ENCODE measurements at regions not wholly inside any gene's neighbourhood (a gene's known extent, or its start where the extent isn't known, plus 50 kb on each side); places are given as distances from the start of the nearest gene placed in this dataset.
A peak's percentile ranks its signal among the peaks of the same experiment; 100 is the strongest.

DNA sequence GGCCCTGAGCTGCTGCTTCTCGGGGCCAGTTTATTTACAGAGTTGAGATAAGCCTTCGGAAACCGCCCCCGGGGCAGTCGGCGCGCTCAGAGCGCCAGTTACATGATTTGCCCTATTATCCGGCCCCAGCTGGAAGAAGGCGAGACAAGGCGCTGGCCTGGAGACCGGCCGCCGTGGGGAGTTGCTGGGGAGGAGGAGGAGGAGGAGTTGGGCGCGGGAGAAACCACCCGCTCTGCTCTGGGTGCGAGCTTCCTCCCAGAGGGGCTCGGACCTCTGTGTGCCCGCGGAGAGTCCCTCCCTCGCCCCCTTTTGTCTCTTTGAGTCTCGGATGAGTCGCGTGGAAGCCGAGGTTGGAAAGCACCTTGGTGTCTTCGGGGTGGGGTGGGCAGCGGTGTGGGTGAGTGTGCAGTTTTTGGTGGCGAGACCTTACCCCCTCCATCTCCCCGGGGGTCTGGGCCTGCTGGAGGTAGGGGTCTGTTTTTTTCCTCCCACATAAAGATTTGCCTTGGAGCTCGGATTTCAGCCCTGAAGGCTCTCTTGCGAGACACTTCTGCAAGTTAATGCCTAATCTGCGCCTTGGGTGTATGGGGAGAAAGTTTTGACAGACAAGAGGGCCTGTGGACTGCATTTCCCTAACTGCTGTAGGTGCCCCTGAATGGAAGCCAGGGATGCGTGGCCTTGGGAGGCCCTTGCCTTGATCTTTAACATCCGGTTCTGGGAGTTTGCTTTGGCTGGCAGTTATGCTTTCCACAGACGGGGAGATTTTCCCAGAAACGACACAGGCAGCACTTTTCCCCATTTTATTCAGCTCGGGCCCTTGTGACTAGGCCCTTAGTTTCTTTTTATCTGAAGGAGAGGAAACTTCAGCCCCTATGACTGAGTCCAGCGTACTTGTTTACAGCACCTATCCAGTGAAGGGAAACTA lies 80.0 kb downstream of the NDUFS5 start:
- peak overlapping the region; percentile 32 to 94 (median 72) for H3K4me3 ChIP-seq
- peak overlapping the region; percentile 58 to 98 (median 94) for H3K27ac ChIP-seq
- H3K9me3 ChIP-seq (replicated peaks in 1 of 3): no peaks in the 10 kb centered on the region
- TF ChIP-seq, protein P1, sequence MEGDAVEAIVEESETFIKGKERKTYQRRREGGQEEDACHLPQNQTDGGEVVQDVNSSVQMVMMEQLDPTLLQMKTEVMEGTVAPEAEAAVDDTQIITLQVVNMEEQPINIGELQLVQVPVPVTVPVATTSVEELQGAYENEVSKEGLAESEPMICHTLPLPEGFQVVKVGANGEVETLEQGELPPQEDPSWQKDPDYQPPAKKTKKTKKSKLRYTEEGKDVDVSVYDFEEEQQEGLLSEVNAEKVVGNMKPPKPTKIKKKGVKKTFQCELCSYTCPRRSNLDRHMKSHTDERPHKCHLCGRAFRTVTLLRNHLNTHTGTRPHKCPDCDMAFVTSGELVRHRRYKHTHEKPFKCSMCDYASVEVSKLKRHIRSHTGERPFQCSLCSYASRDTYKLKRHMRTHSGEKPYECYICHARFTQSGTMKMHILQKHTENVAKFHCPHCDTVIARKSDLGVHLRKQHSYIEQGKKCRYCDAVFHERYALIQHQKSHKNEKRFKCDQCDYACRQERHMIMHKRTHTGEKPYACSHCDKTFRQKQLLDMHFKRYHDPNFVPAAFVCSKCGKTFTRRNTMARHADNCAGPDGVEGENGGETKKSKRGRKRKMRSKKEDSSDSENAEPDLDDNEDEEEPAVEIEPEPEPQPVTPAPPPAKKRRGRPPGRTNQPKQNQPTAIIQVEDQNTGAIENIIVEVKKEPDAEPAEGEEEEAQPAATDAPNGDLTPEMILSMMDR (IDR thresholded peaks at IDR 0.05): no peak
- peak in 1 of 2 donors; percentile 48 for TF ChIP-seq POLR2A (IDR thresholded peaks at IDR 0.05)
- H3K27me3 ChIP-seq: no peaks in the 10 kb centered on the region
- peak; percentile 65 to 83 (median 76) for DNase-seq
- intact Hi-C loops (cut with DNase I): loop anchor here (5.0 to 10.0 kb wide), 3 partner anchors 69 to 149 kb away; no protein-coding TSS in a partner anchor
- H3K36me3 ChIP-seq (replicated peaks in 1 of 2): no peaks in the 10 kb centered on the region
- peaks cover 53 to 72% of the 10 kb centered on the region in 2 donors for H3K4me1 ChIP-seq (replicated peaks in 1 of 2)
- WGBS, 4 donors: 0 to 2% (median 1%) methylated on average over 17 to 39 of the region's 39 CpGs

- peaks cover 53 to 73% of the 10 kb centered on the region in 2 donors for H3K4me1 ChIP-seq (replicated peaks in 1 of 2)
- 24 to 33% (median 26%) methylated on average over 4 of the region's 4 CpGs for WGBS, 4 donors
- no peaks in the 10 kb centered on the region for H3K9me3 ChIP-seq (replicated peaks in 1 of 3)
- no peak for DNase-seq
- intact Hi-C loops (cut with DNase I): loop anchor here (5.0 to 10.0 kb wide), 3 partner anchors 68 to 148 kb away; no protein-coding TSS in a partner anchor
- H3K4me3 ChIP-seq: peak overlapping the region in 1 of 4 donors; percentile 94
- no peaks in the 10 kb centered on the region for H3K27me3 ChIP-seq
- no peak for TF ChIP-seq POLR2A (IDR thresholded peaks at IDR 0.05)
- TF ChIP-seq, protein P1 (IDR thresholded peaks at IDR 0.05): no peak
- H3K27ac ChIP-seq: peak overlapping the region; percentile 58 to 98 (median 94)
- no peaks in the 10 kb centered on the region for H3K36me3 ChIP-seq (replicated peaks in 1 of 2)
Measured at GRCh38 chr1:39106801-39107327, 80.7 kb downstream of the NDUFS5 start.

DNA sequence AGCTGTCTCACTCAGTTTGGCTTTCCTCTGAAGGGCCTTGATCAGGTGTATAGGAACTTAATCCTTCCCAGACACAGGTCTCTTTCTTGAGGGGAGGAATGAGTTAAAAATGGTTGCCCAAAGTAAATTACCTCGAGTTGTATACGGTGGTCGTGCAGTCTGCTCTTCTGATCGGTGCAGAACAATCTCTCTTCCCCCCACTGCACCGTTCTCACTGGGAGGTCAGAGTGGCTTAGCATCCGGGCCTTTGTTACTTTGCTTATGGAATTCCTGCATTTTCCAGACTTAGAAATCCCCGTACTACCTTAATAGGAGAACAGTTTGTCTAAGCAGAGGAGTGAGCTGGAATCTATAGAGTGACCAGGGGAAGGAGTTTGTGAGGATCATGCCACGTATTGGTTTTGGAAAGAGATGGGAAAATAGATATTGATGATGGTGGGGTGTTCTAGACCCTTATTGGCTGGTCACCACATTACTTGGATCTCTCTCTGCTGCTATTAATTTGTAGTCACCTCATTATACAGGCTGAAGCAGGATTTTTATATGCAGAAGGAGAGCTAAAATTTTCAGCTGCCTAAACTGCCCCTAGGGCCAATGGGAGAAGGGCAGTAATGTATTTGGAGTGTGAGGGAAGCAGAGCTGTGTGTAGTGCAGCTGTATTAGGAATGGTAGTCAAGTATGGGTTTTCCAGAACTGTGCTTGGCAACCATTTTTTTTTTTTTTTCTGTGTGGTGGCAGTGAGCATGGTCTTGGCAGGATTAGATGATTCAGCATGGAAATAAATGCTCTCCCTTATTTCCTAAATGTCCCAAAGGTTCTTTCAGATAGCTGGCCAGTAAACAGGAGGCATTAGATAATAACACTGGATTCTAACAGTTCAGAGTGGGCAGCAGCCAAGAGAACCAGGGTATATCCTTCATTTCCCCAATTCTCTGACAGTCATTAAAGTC lies 81.5 kb downstream of the NDUFS5 start:
- TF ChIP-seq, protein P1 (IDR thresholded peaks at IDR 0.05): no peak
- TF ChIP-seq POLR2A (IDR thresholded peaks at IDR 0.05): no peak
- DNase-seq: no peak
- intact Hi-C loops (cut with DNase I): loop anchor here (5.0 to 10.0 kb wide), 3 partner anchors 67 to 147 kb away; no protein-coding TSS in a partner anchor
- Histone ChIP-seq H3K27ac (peak overlapping the region; percentile 58 to 98 (median 94)), H3K27me3 (no peaks in the 10 kb centered on the region), H3K4me1 (replicated peaks in 1 of 2) (peaks cover 53 to 72% of the 10 kb centered on the region in 2 donors), H3K36me3 (replicated peaks in 1 of 2) (no peaks in the 10 kb centered on the region), H3K9me3 (replicated peaks in 1 of 3) (no peaks in the 10 kb centered on the region), H3K4me3 (peak overlapping the region in 1 of 4 donors; percentile 94)
- WGBS, 4 donors: 27 to 30% (median 27%) methylated on average over 8 of the region's 8 CpGs
